ENCODE measurements at regions not wholly inside any gene's neighbourhood (a gene's known extent, or its start where the extent isn't known, plus 50 kb on each side); places are given as distances from the start of the nearest gene placed in this dataset.

DNA sequence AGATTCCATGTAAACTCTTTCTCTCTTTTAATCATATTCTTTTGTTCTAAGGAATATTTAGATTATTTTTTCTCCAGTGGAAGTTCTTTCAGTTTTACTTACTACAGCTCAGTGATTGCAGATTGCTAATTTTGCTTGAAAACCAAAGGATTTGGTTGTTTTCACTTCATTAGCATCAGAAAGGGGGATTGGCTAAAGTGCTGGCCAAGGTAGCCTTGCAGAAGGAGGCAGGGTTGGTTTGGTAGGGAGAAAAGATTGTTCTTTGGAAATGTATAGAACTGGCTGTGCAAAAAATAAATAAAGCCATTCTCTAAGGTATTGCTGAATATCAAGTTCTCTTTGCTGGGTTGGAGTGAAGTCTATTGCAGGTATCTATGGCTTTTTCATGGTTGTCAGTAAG is 92.6 kb downstream of the FAT3 start:
- DNase-seq (ENCODE audit: low spot score): no peak
- no peaks in the 10 kb centered on the region for H4K20me1 ChIP-seq (ENCODE audit: low read depth)
- H3K4me1 Mint-ChIP-seq: peaks cover 12% of the 10 kb centered on the region
- H2AFZ ChIP-seq (replicated peaks): no peak overlapping the region
- no peak overlapping the region for H3K27ac Mint-ChIP-seq
- peaks cover 18% of the 10 kb centered on the region for H3K4me1 ChIP-seq
- H3K9ac ChIP-seq: no peak overlapping the region
- H3K36me3 ChIP-seq: no peaks in the 10 kb centered on the region
- no peaks in the 10 kb centered on the region for H3K9me3 ChIP-seq (ENCODE audit: low read depth)
- H3K79me2 ChIP-seq (ENCODE audit: low read depth): no peaks in the 10 kb centered on the region
- no peak overlapping the region for H3K27ac ChIP-seq
- H3K27me3 ChIP-seq: no peaks in the 10 kb centered on the region
- H3K9me3 Mint-ChIP-seq: peaks cover 8% of the 10 kb centered on the region
- TF ChIP-seq, protein P1, sequence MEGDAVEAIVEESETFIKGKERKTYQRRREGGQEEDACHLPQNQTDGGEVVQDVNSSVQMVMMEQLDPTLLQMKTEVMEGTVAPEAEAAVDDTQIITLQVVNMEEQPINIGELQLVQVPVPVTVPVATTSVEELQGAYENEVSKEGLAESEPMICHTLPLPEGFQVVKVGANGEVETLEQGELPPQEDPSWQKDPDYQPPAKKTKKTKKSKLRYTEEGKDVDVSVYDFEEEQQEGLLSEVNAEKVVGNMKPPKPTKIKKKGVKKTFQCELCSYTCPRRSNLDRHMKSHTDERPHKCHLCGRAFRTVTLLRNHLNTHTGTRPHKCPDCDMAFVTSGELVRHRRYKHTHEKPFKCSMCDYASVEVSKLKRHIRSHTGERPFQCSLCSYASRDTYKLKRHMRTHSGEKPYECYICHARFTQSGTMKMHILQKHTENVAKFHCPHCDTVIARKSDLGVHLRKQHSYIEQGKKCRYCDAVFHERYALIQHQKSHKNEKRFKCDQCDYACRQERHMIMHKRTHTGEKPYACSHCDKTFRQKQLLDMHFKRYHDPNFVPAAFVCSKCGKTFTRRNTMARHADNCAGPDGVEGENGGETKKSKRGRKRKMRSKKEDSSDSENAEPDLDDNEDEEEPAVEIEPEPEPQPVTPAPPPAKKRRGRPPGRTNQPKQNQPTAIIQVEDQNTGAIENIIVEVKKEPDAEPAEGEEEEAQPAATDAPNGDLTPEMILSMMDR (IDR thresholded peaks at IDR 0.05): no peak
- no peak for TF ChIP-seq EZH2 (IDR thresholded peaks at IDR 0.05)
- no peak for TF ChIP-seq EZH2phosphoT487 (IDR thresholded peaks at IDR 0.05)
- H3F3A ChIP-seq (ENCODE audit: low read depth): peaks cover 2% of the 10 kb centered on the region
- H3K27me3 Mint-ChIP-seq (ENCODE audit: insufficient read depth, low read depth): no peaks in the 10 kb centered on the region
- H3K4me3 ChIP-seq: no peak overlapping the region
- no peak overlapping the region for H3K4me2 ChIP-seq
- H3K4me3 Mint-ChIP-seq: no peak overlapping the region
- H3K36me3 Mint-ChIP-seq: peaks cover 11% of the 10 kb centered on the region

DNA sequence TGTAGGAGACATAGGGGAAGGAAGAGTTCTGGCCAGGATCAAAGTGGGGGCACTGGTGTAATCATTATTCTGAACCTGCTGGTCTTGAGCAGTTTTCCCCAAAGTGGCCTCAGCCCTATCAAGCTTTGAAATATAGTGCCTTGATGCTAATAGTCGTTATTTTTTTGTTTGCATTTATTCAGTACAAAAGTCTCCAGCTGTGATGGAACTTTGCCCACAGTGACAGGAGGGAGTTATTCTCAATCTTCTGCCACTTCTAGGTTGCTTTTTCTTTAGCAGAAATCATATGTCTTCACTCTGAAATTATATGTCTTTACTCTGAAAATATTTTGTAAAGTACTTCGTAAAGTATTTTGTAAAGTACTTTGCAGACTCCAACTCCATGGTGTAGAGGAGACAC is 93.1 kb downstream of the FAT3 start:
- no peaks in the 10 kb centered on the region for H3K27me3 Mint-ChIP-seq (ENCODE audit: insufficient read depth, low read depth)
- Histone ChIP-seq H3K36me3 (no peaks in the 10 kb centered on the region), H3K9me3 (ENCODE audit: low read depth) (no peaks in the 10 kb centered on the region), H3K27ac (no peak overlapping the region), H2AFZ (replicated peaks) (no peak overlapping the region), H3K79me2 (ENCODE audit: low read depth) (no peaks in the 10 kb centered on the region), H3K4me3 (no peak overlapping the region), H3F3A (ENCODE audit: low read depth) (no peaks in the 10 kb centered on the region), H4K20me1 (ENCODE audit: low read depth) (no peaks in the 10 kb centered on the region), H3K27me3 (no peaks in the 10 kb centered on the region), H3K9ac (no peak overlapping the region), H3K4me1 (peaks cover 15% of the 10 kb centered on the region), H3K4me2 (no peak overlapping the region)
- no peak for DNase-seq (ENCODE audit: low spot score)
- peaks cover 11% of the 10 kb centered on the region for H3K4me1 Mint-ChIP-seq
- peaks cover 13% of the 10 kb centered on the region for H3K9me3 Mint-ChIP-seq
- peaks cover 15% of the 10 kb centered on the region for H3K36me3 Mint-ChIP-seq
- TF ChIP-seq EZH2 (IDR thresholded peaks at IDR 0.05) (no peak), EZH2phosphoT487 (IDR thresholded peaks at IDR 0.05) (no peak)
- TF ChIP-seq, protein P1 (IDR thresholded peaks at IDR 0.05): no peak
- no peak overlapping the region for H3K4me3 Mint-ChIP-seq
- H3K27ac Mint-ChIP-seq: no peak overlapping the region

DNA sequence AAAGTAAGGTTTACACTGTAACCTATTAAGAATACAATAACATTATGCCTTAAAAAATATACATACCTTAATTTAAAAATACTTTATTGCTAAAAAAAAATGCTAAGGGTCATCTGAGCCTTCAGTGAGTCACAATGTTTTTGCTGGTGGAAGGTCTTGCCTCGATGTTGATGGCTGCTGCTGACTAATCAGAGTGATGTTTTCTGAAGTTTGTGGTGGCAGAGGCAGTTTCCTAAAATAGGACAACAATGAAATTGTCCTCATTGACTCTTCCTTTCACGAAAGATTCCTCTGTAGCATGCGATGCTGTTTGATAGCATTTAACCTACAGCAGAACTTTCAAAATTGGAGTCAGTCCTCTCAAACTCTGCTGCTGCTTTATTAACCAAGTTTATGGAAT is 97.6 kb downstream of the FAT3 start:
- Histone ChIP-seq H3K4me1 (peaks cover 3% of the 10 kb centered on the region), H3K4me2 (no peak overlapping the region), H3K4me3 (no peak overlapping the region), H3K9ac (no peak overlapping the region), H3K9me3 (ENCODE audit: low read depth) (no peaks in the 10 kb centered on the region), H3K36me3 (no peaks in the 10 kb centered on the region), H2AFZ (replicated peaks) (no peak overlapping the region), H3K27ac (no peak overlapping the region), H3K27me3 (no peaks in the 10 kb centered on the region), H3K79me2 (ENCODE audit: low read depth) (no peaks in the 10 kb centered on the region), H3F3A (ENCODE audit: low read depth) (no peaks in the 10 kb centered on the region), H4K20me1 (ENCODE audit: low read depth) (no peaks in the 10 kb centered on the region)
- H3K27me3 Mint-ChIP-seq (ENCODE audit: insufficient read depth, low read depth): no peaks in the 10 kb centered on the region
- H3K4me3 Mint-ChIP-seq: no peak overlapping the region
- H3K4me1 Mint-ChIP-seq: peaks cover 6% of the 10 kb centered on the region
- TF ChIP-seq, protein P1 (IDR thresholded peaks at IDR 0.05): no peak
- TF ChIP-seq EZH2 (IDR thresholded peaks at IDR 0.05) (no peak), EZH2phosphoT487 (IDR thresholded peaks at IDR 0.05) (no peak)
- DNase-seq (ENCODE audit: low spot score): no peak
- no peak overlapping the region for H3K27ac Mint-ChIP-seq
- H3K36me3 Mint-ChIP-seq: peaks cover 19% of the 10 kb centered on the region
- H3K9me3 Mint-ChIP-seq: peaks cover 21% of the 10 kb centered on the region
